Loucy (cell line): ENCODE measurements at regions not wholly inside any gene's neighbourhood (a gene's known extent, or its start where the extent isn't known, plus 50 kb on each side); places are given as distances from the start of the nearest gene placed in this dataset.

Experiments
- H2AFZ ChIP-seq: fragments of 200-600 bp; sonication (generic); 2 replicates; pipeline ENCODE4 v1.6.0; 2016; ENCODE audit warnings: antibody characterized with exemption, mild to moderate bottlenecking, low read length, moderate library complexity
- H3F3A ChIP-seq: fragments of 200-600 bp; 2 replicates; pipeline ENCODE4 v1.6.0; 2016; ENCODE audit warnings: antibody characterized with exemption, low read depth, mild to moderate bottlenecking
- H3K27me3 ChIP-seq: fragments of 200-600 bp; sonication (generic); 2 replicates; pipeline ENCODE4 v1.6.1; 2014; ENCODE audit warnings: low read length, mild to moderate bottlenecking; ENCODE audit not compliant: insufficient read depth, poor library complexity, severe bottlenecking
- H3K36me3 ChIP-seq: fragments of 200-600 bp; sonication (generic); 2 replicates; pipeline ENCODE4 v1.6.1; 2016; ENCODE audit warnings: low read length; ENCODE audit not compliant: insufficient read depth
- H3K4me1 ChIP-seq: fragments of 200-600 bp; sonication (generic); 2 replicates; pipeline ENCODE4 v1.5.1; 2014; ENCODE audit warnings: low read length, mild to moderate bottlenecking; ENCODE audit not compliant: insufficient read depth, poor library complexity, severe bottlenecking
- H3K4me2 ChIP-seq: fragments of 200-600 bp; sonication (generic); 2 replicates; pipeline ENCODE4 v1.6.0; 2014; ENCODE audit warnings: antibody characterized with exemption, low read length, low read depth, mild to moderate bottlenecking; ENCODE audit not compliant: poor library complexity, severe bottlenecking
- H3K4me3 ChIP-seq: fragments of 200-600 bp; sonication (generic); 2 replicates; pipeline ENCODE4 v1.5.1; 2014; ENCODE audit warnings: low read length, mild to moderate bottlenecking, mixed read lengths; ENCODE audit not compliant: poor library complexity, severe bottlenecking
- H3K79me2 ChIP-seq: fragments of 200-600 bp; sonication (generic); 2 replicates; pipeline ENCODE4 v1.6.1; 2014; ENCODE audit warnings: low read length; ENCODE audit not compliant: insufficient read depth
- H3K9ac ChIP-seq: fragments of 200-600 bp; sonication (generic); 2 replicates; pipeline ENCODE4 v1.6.0; 2014; ENCODE audit warnings: mild to moderate bottlenecking, low read depth, low read length, moderate library complexity; ENCODE audit not compliant: poor library complexity, severe bottlenecking
- H3K9me2 ChIP-seq: fragments of 200-600 bp; sonication (generic); replicated peaks from 2 replicates; pipeline ENCODE4 v1.6.1; 2016; ENCODE audit warnings: low read depth, low read length, mixed read lengths
- H3K9me3 ChIP-seq: fragments of 200-600 bp; sonication (generic); 2 replicates; pipeline ENCODE4 v1.6.1; 2014; ENCODE audit warnings: mild to moderate bottlenecking, antibody characterized with exemption, low read length, low read depth; ENCODE audit not compliant: insufficient read depth
- H4K20me1 ChIP-seq: fragments of 200-600 bp; sonication (generic); 2 replicates; pipeline ENCODE4 v1.6.0; 2014; ENCODE audit warnings: antibody characterized with exemption, low read length, mild to moderate bottlenecking; ENCODE audit not compliant: insufficient read depth, poor library complexity, severe bottlenecking
- EZH2phosphoT487 ChIP-seq: fragments of 200-600 bp; IDR thresholded peaks from 2 replicates; pipeline ENCODE4 v1.6.1; 2018; ENCODE audit warnings: antibody characterized with exemption, mild to moderate bottlenecking, moderate library complexity, borderline replicate concordance
- TF ChIP-seq, protein P1 (sequence below): fragments of 200-600 bp; sonication (generic); conservative IDR thresholded peaks from 2 replicates; pipeline ENCODE4 v1.5.1; 2014; ENCODE audit warnings: mild to moderate bottlenecking, antibody characterized with exemption, low read length

- Histone ChIP-seq H3K4me3 (no peak overlapping the region), H3K79me2 (no peaks in the 10 kb centered on the region), H2AFZ (no peak overlapping the region), H3K36me3 (no peaks in the 10 kb centered on the region), H3K9me3 (no peaks in the 10 kb centered on the region), H3K4me1 (no peaks in the 10 kb centered on the region), H3F3A (no peaks in the 10 kb centered on the region), H3K9ac (no peak overlapping the region), H3K27me3 (no peaks in the 10 kb centered on the region), H3K4me2 (no peak overlapping the region), H3K9me2 (no peaks in the 10 kb centered on the region), H4K20me1 (no peaks in the 10 kb centered on the region)
- TF ChIP-seq EZH2phosphoT487, result no peak
- TF ChIP-seq, protein P1, sequence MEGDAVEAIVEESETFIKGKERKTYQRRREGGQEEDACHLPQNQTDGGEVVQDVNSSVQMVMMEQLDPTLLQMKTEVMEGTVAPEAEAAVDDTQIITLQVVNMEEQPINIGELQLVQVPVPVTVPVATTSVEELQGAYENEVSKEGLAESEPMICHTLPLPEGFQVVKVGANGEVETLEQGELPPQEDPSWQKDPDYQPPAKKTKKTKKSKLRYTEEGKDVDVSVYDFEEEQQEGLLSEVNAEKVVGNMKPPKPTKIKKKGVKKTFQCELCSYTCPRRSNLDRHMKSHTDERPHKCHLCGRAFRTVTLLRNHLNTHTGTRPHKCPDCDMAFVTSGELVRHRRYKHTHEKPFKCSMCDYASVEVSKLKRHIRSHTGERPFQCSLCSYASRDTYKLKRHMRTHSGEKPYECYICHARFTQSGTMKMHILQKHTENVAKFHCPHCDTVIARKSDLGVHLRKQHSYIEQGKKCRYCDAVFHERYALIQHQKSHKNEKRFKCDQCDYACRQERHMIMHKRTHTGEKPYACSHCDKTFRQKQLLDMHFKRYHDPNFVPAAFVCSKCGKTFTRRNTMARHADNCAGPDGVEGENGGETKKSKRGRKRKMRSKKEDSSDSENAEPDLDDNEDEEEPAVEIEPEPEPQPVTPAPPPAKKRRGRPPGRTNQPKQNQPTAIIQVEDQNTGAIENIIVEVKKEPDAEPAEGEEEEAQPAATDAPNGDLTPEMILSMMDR, result no peak
Measured at GRCh38 chr17:68805609-68806008, 149.6 kb downstream of the ABCA8 start.

- no peak overlapping the region for H2AFZ ChIP-seq
- no peaks in the 10 kb centered on the region for H3K9me2 ChIP-seq
- H3K79me2 ChIP-seq, result no peaks in the 10 kb centered on the region
- H3K9me3 ChIP-seq, result no peaks in the 10 kb centered on the region
- H4K20me1 ChIP-seq, result no peaks in the 10 kb centered on the region
- no peak overlapping the region for H3K4me2 ChIP-seq
- TF ChIP-seq EZH2phosphoT487, result no peak
- TF ChIP-seq, protein P1, result no peak
- no peak overlapping the region for H3K9ac ChIP-seq
- no peaks in the 10 kb centered on the region for H3K36me3 ChIP-seq
- H3K4me3 ChIP-seq, result no peak overlapping the region
- no peaks in the 10 kb centered on the region for H3F3A ChIP-seq
- no peaks in the 10 kb centered on the region for H3K4me1 ChIP-seq
- H3K27me3 ChIP-seq, result no peaks in the 10 kb centered on the region
Measured at GRCh38 chr17:68804777-68805520, 150.2 kb downstream of the ABCA8 start.

GRCh38 chr17:68803164-68803929 is 151.8 kb downstream of the ABCA8 start:
- Histone ChIP-seq H3K4me3 (no peak overlapping the region), H3K4me2 (no peak overlapping the region), H3K9me3 (no peaks in the 10 kb centered on the region), H3K9me2 (no peaks in the 10 kb centered on the region), H3K36me3 (no peaks in the 10 kb centered on the region), H3K79me2 (no peaks in the 10 kb centered on the region), H2AFZ (no peak overlapping the region), H3K9ac (no peak overlapping the region), H3F3A (no peaks in the 10 kb centered on the region), H4K20me1 (no peaks in the 10 kb centered on the region), H3K4me1 (no peaks in the 10 kb centered on the region), H3K27me3 (no peaks in the 10 kb centered on the region)
- TF ChIP-seq, protein P1, result no peak
- no peak for TF ChIP-seq EZH2phosphoT487
